GM12874 (cell line): ENCODE measurements at regions not wholly inside any gene's neighbourhood (a gene's known extent, or its start where the extent isn't known, plus 50 kb on each side); places are given as distances from the start of the nearest gene placed in this dataset.

Experiments used
- TF ChIP-seq, protein P1 (sequence below): IDR thresholded peaks from 2 replicates; pipeline ENCODE4 v1.5.1; 2011; ENCODE audit warnings: low read depth, mild to moderate bottlenecking, control low read depth, low read length, moderate library complexity; ENCODE audit not compliant: insufficient read depth

DNA sequence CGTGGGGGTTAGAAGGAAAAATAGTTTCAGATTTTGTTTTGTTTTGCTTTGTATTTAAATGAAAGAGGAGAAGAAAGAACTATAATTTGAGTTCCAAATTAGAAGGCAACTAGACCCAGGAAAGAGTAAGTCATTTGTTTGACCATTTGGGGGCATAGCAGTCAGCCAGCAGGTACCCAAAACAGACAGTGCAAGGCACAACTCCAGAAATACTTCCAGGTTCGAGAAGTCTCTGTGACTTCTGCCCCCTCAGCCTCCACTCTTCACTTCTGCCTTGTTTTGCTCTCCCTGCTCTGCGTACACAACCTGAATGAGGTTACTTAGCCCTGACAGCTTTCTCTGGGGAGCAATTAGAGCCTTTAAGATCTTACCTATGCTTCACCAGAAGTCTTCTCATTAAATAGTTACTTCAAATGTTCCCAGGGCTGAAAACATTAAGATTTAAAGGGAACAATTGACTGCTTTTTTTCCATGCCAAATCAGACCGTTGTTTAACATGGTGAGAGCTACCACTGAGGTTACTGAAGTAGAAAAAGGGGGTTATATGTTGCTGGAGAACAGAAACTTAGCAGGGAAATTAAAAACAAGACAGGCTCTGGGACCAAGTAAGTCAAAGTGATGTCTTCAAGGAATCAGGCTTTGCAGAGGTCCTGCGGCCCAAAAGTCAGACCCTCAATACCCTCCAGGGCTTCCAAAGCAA, 216.9 kb downstream of the BCL11A start:
- TF ChIP-seq, protein P1, sequence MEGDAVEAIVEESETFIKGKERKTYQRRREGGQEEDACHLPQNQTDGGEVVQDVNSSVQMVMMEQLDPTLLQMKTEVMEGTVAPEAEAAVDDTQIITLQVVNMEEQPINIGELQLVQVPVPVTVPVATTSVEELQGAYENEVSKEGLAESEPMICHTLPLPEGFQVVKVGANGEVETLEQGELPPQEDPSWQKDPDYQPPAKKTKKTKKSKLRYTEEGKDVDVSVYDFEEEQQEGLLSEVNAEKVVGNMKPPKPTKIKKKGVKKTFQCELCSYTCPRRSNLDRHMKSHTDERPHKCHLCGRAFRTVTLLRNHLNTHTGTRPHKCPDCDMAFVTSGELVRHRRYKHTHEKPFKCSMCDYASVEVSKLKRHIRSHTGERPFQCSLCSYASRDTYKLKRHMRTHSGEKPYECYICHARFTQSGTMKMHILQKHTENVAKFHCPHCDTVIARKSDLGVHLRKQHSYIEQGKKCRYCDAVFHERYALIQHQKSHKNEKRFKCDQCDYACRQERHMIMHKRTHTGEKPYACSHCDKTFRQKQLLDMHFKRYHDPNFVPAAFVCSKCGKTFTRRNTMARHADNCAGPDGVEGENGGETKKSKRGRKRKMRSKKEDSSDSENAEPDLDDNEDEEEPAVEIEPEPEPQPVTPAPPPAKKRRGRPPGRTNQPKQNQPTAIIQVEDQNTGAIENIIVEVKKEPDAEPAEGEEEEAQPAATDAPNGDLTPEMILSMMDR = 0 out of 2 replicates have a peak, but pooled peaks have one; percentile 16

DNA sequence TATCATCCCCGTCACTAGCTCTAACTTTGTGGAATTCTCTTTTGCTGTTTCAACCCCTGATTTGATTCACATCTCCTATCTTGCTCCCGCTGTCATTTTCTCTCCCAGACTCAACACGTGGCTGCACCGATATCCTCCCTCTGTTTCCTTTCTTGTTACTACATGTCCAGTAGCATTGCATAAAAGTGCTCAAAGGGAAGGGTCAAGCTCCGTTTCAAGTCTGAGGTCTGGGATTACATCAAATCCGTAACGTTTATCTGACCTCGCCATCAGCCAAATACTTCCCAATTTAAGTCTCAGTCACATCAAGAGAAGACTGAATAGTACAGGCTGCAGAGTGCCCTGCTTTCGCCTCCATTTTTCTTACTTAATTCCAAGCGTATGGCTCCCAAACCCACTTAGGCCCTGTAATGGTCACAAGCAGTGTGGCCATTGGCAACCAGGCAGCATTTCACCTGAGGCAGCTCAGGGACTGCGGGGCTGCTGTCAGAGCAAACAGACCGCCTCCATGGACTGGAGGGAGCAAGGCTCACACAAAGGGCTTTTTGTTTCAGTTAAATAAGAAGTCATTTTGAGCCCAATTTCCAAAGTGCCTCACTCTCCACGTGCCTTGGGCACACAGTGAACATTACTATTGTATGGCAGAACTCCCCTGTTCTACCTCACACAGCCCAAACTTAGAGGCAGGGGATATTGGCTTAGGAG, 217.8 kb downstream of the BCL11A start:
- TF ChIP-seq, protein P1 = no peak

DNA sequence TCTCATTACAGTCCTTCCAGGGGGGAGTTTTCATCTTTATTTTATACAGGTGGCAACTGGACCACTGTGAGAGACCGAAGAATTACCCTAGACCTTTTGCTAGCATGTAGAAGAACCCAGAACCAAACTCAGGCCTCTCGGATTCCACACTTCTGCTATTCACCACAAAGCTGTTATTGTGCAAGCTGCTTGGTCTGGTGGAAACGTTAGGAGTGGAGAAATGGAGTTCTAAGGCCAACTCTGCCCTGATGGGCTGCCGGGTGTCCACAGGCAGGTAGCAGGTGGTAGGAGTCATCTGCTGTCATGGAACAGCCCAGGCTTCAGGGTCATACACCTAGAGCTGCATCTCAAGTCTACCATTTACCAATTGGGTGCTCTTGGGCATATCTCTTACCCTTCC, 218.8 kb downstream of the BCL11A start:
- TF ChIP-seq, protein P1 = no peak

GRCh38 chr2:60333264-60333663, 220.2 kb downstream of the BCL11A start:
- TF ChIP-seq, protein P1 = no peak

GRCh38 chr2:60331115-60331809, 222.2 kb downstream of the BCL11A start:
- TF ChIP-seq, protein P1 = no peak

GRCh38 chr2:60329225-60329624, 224.2 kb downstream of the BCL11A start:
- TF ChIP-seq, protein P1 = no peak

DNA sequence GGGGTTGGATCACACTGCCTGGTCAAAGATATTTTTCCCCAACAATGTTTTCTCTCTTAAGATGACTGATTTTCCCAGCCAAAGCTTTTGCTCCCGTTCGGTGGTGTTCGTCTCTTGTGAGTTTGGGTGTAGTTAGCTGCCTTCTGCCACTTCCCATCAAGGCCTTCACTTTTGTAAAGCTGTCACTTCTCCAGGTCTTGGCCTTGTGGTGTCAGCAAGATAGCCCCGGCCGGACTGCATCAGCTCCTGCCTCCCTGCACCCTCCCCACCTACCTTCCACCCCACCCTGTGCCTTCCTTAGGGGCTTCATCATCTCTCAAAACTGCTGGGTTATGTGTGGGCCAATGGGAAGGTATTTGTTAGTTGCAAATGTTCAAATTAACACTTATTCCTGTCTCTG, 228.9 kb downstream of the BCL11A start:
- TF ChIP-seq, protein P1 = no peak
